Epithelial cell of esophagus (primary cell): ENCODE measurements at regions not wholly inside any gene's neighbourhood (a gene's known extent, or its start where the extent isn't known, plus 50 kb on each side); places are given as distances from the start of the nearest gene placed in this dataset.
"Not testable (repeated sequence)": the region's sequence is repeated elsewhere in the genome, so short reads cannot be mapped to it uniquely, and the experiment has no call there.

Source experiments
- DNase-seq: peaks from one replicate; pipeline ENCODE4 v3.0.0; 2010; ENCODE audit warnings: low read depth
- H3K4me3 ChIP-seq: 2 replicates; pipeline ENCODE4 v1.5.1; 2011; ENCODE audit warnings: mild to moderate bottlenecking, low read length, control low read depth
- CTCF ChIP-seq: IDR thresholded peaks from 2 replicates; pipeline ENCODE4 v1.5.1; 2011; ENCODE audit warnings: low read depth, mild to moderate bottlenecking, low read length, control low read depth, inconsistent platforms; ENCODE audit not compliant: insufficient read depth; ENCODE audit errors: missing control alignments

- no peak for TF ChIP-seq CTCF
- DNase-seq, result no peak
These were observed 296.9 kb upstream of the GOT2 start for GRCh38 chr16:59030923-59031485.

GRCh38 chr16:59021751-59022150, 287.6 kb upstream of the GOT2 start:
- no peak overlapping the region for H3K4me3 ChIP-seq
- no peak for TF ChIP-seq CTCF
- peak; percentile 5 for DNase-seq

More at GRCh38 chr16:59030923-59031485, 296.9 kb upstream of the GOT2 start:
- H3K4me3 ChIP-seq, result no peak overlapping the region

GRCh38 chr16:59013930-59014329, 279.8 kb upstream of the GOT2 start:
- TF ChIP-seq CTCF, result no peak
- DNase-seq, result no peak

GRCh38 chr16:58999762-59000161, 265.6 kb upstream of the GOT2 start:
- no peak for DNase-seq
- no peak overlapping the region for H3K4me3 ChIP-seq
- no peak for TF ChIP-seq CTCF

More at GRCh38 chr16:59013930-59014329, 279.8 kb upstream of the GOT2 start:
- H3K4me3 ChIP-seq, result no peak overlapping the region

- not testable (repeated sequence) for DNase-seq
These were observed 258.6 kb upstream of the GOT2 start for GRCh38 chr16:58992755-58993154.

GRCh38 chr16:58983181-58983965, 249.3 kb upstream of the GOT2 start:
- H3K4me3 ChIP-seq, DNase-seq: not testable (repeated sequence)

More at GRCh38 chr16:58992755-58993154, 258.6 kb upstream of the GOT2 start:
- H3K4me3 ChIP-seq, result not testable (repeated sequence)

GRCh38 chr16:58970775-58971174, 236.7 kb upstream of the GOT2 start:
- DNase-seq, result no peak
- no peak for TF ChIP-seq CTCF
- H3K4me3 ChIP-seq, result no peak overlapping the region

- no peak overlapping the region for H3K4me3 ChIP-seq
- no peak for DNase-seq
- TF ChIP-seq CTCF, result no peak
These were observed 229.4 kb upstream of the GOT2 start for GRCh38 chr16:58963479-58963878.
